Astrocyte (in vitro differentiated cells and primary cell): ENCODE measurements at regions not wholly inside any gene's neighbourhood (a gene's known extent, or its start where the extent isn't known, plus 50 kb on each side); places are given as distances from the start of the nearest gene placed in this dataset.

Source experiments
- DNase-seq: peaks from one replicate; pipeline ENCODE4 v3.0.0-alpha.2; 2010; ENCODE audit warnings: low read depth
- FAIRE-seq: peaks from 2 replicates; lab custom pipeline; 2011; peaks lifted over from hg19 to GRCh38; lab: Jason Lieb, UNC
- H2AFZ ChIP-seq: 2 replicates; pipeline ENCODE4 v1.6.0; 2012; ENCODE audit warnings: low read depth, low read length, inconsistent platforms
- H3K27ac ChIP-seq: 2 replicates; pipeline ENCODE4 v1.5.1; 2011; ENCODE audit warnings: low read depth, low read length, inconsistent platforms
- H3K27me3 ChIP-seq: 2 replicates; pipeline ENCODE4 v1.6.0; 2011; ENCODE audit warnings: low read length, inconsistent platforms; ENCODE audit not compliant: insufficient read depth
- H3K36me3 ChIP-seq: 2 replicates; pipeline ENCODE4 v1.5.1; 2011; ENCODE audit warnings: low read length, inconsistent platforms; ENCODE audit not compliant: insufficient read depth
- H3K4me1 ChIP-seq: 2 replicates; pipeline ENCODE4 v1.5.1; 2011; ENCODE audit warnings: low read length, inconsistent platforms; ENCODE audit not compliant: insufficient read depth
- H3K4me2 ChIP-seq: 2 replicates; pipeline ENCODE4 v1.6.0; 2012; ENCODE audit warnings: low read length, inconsistent platforms
- H3K4me3 ChIP-seq: 2 replicates; pipeline ENCODE4 v1.5.1; 2011; ENCODE audit warnings: low read depth, mild to moderate bottlenecking, low read length, inconsistent platforms; ENCODE audit not compliant: insufficient read depth
- H3K79me2 ChIP-seq: 2 replicates; pipeline ENCODE4 v1.6.0; 2012; ENCODE audit warnings: mild to moderate bottlenecking, low read length, inconsistent platforms; ENCODE audit not compliant: insufficient read depth
- H3K9ac ChIP-seq: 2 replicates; pipeline ENCODE4 v1.6.0; 2012; ENCODE audit warnings: mild to moderate bottlenecking, low read length, inconsistent platforms
- H3K9me3 ChIP-seq: 2 replicates; pipeline ENCODE4 v1.5.1; 2012; ENCODE audit warnings: low read depth, mild to moderate bottlenecking, low read length, inconsistent platforms; ENCODE audit not compliant: insufficient read depth
- H4K20me1 ChIP-seq: 2 replicates; pipeline ENCODE4 v1.6.0; 2012; ENCODE audit warnings: low read length, inconsistent platforms; ENCODE audit not compliant: insufficient read depth
- H3K27ac Mint-ChIP-seq: one replicate; pipeline ENCODE4 v1.8.0; 2021; ENCODE audit warnings: mild to moderate bottlenecking, mixed read lengths; ENCODE audit not compliant: unreplicated experiment
- H3K27me3 Mint-ChIP-seq: one replicate; pipeline ENCODE4 v1.8.0; 2021; ENCODE audit warnings: low read depth, mixed read lengths; ENCODE audit not compliant: unreplicated experiment
- H3K36me3 Mint-ChIP-seq: one replicate; pipeline ENCODE4 v1.8.0; 2021; ENCODE audit warnings: low read depth, mixed read lengths; ENCODE audit not compliant: unreplicated experiment
- H3K4me1 Mint-ChIP-seq: one replicate; pipeline ENCODE4 v1.8.0; 2021; ENCODE audit warnings: low read depth, mixed read lengths; ENCODE audit not compliant: unreplicated experiment
- H3K4me3 Mint-ChIP-seq: one replicate; pipeline ENCODE4 v1.8.0; 2021; ENCODE audit warnings: mild to moderate bottlenecking, moderate library complexity, mixed read lengths; ENCODE audit not compliant: unreplicated experiment
- H3K9me3 Mint-ChIP-seq: one replicate; pipeline ENCODE4 v1.8.0; 2021; ENCODE audit warnings: mild to moderate bottlenecking, mixed read lengths; ENCODE audit not compliant: unreplicated experiment
- CTCF ChIP-seq: IDR thresholded peaks from 2 replicates; pipeline ENCODE4 v1.5.1; 2011; ENCODE audit warnings: low read depth, mild to moderate bottlenecking, inconsistent platforms, low read length, moderate library complexity; ENCODE audit not compliant: insufficient read depth
- EZH2 ChIP-seq: IDR thresholded peaks from 2 replicates; pipeline ENCODE4 v1.6.1; 2012; ENCODE audit warnings: mild to moderate bottlenecking, low read length, inconsistent platforms; ENCODE audit not compliant: insufficient read depth

- Mint-ChIP-seq H3K36me3 (no peaks in the 10 kb centered on the region), H3K9me3 (peaks cover 3% of the 10 kb centered on the region), H3K27me3 (no peaks in the 10 kb centered on the region), H3K27ac (no peak overlapping the region), H3K4me3 (no peak overlapping the region), H3K4me1 (no peaks in the 10 kb centered on the region)
- H3K27ac ChIP-seq: no peak overlapping the region
- FAIRE-seq (no peak), DNase-seq (no peak)
- H3K27me3 ChIP-seq: no peaks in the 10 kb centered on the region
- no peaks in the 10 kb centered on the region for H3K79me2 ChIP-seq
- no peak overlapping the region for H3K4me2 ChIP-seq
- H3K36me3 ChIP-seq: no peaks in the 10 kb centered on the region
- no peaks in the 10 kb centered on the region for H4K20me1 ChIP-seq
- H3K4me3 ChIP-seq: no peak overlapping the region
- no peaks in the 10 kb centered on the region for H3K9me3 ChIP-seq
- H3K9ac ChIP-seq: no peak overlapping the region
- no peaks in the 10 kb centered on the region for H3K4me1 ChIP-seq
- H2AFZ ChIP-seq: no peak overlapping the region
- no peak for TF ChIP-seq CTCF
- TF ChIP-seq EZH2: no peak
Measured at GRCh38 chr16:26212599-26212998, 520.8 kb downstream of the HS3ST4 start.

GRCh38 chr16:26214581-26215174, 522.9 kb downstream of the HS3ST4 start:
- Histone ChIP-seq H3K36me3 (no peaks in the 10 kb centered on the region), H3K4me2 (no peak overlapping the region), H3K4me1 (no peaks in the 10 kb centered on the region), H3K79me2 (no peaks in the 10 kb centered on the region), H3K9ac (no peak overlapping the region), H3K27ac (no peak overlapping the region), H4K20me1 (no peaks in the 10 kb centered on the region), H2AFZ (no peak overlapping the region), H3K9me3 (no peaks in the 10 kb centered on the region), H3K4me3 (no peak overlapping the region), H3K27me3 (no peaks in the 10 kb centered on the region)
- Mint-ChIP-seq H3K4me1 (no peaks in the 10 kb centered on the region), H3K27ac (no peak overlapping the region), H3K4me3 (no peak overlapping the region), H3K36me3 (no peaks in the 10 kb centered on the region), H3K27me3 (no peaks in the 10 kb centered on the region), H3K9me3 (peaks cover 3% of the 10 kb centered on the region)
- FAIRE-seq: no peak
- no peak for DNase-seq
- TF ChIP-seq EZH2 (no peak), CTCF (no peak)

- no peak overlapping the region for H3K27ac ChIP-seq
- H4K20me1 ChIP-seq: no peaks in the 10 kb centered on the region
- H3K9me3 Mint-ChIP-seq: peaks cover 3% of the 10 kb centered on the region
- H3K4me3 Mint-ChIP-seq: no peak overlapping the region
- DNase-seq: no peak
- H3K9ac ChIP-seq: no peak overlapping the region
- H3K4me1 ChIP-seq: no peaks in the 10 kb centered on the region
- TF ChIP-seq CTCF (no peak), EZH2 (no peak)
- H3K79me2 ChIP-seq: no peaks in the 10 kb centered on the region
- H3K4me2 ChIP-seq: no peak overlapping the region
- no peak overlapping the region for H3K27ac Mint-ChIP-seq
- H3K36me3 Mint-ChIP-seq: no peaks in the 10 kb centered on the region
- FAIRE-seq: no peak
- H3K9me3 ChIP-seq: no peaks in the 10 kb centered on the region
- H3K4me3 ChIP-seq: no peak overlapping the region
- H3K27me3 Mint-ChIP-seq: no peaks in the 10 kb centered on the region
- no peaks in the 10 kb centered on the region for H3K36me3 ChIP-seq
- peaks cover 3% of the 10 kb centered on the region for H3K4me1 Mint-ChIP-seq
- H2AFZ ChIP-seq: no peak overlapping the region
- H3K27me3 ChIP-seq: no peaks in the 10 kb centered on the region
Measured at GRCh38 chr16:26220894-26221293, 529.1 kb downstream of the HS3ST4 start.
